Parathyroid adenoma (tissue), 2 donors: ENCODE measurements at regions not wholly inside any gene's neighbourhood (a gene's known extent, or its start where the extent isn't known, plus 50 kb on each side); places are given as distances from the start of the nearest gene placed in this dataset.

Experiments
- H2AFZ ChIP-seq: fragments of 300-600 bp; sonication (generic); one replicate; pipeline ENCODE4 v1.7.0; 2017; ENCODE audit warnings: antibody characterized with exemption, mild to moderate bottlenecking
- H3K27ac ChIP-seq: fragments of 300-600 bp; sonication (generic); one replicate; pipeline ENCODE4 v1.7.0; 2017
- H3K27me3 ChIP-seq: fragments of 300-600 bp; sonication (generic); one replicate; pipeline ENCODE4 v1.7.0; 2017; ENCODE audit warnings: low read length; ENCODE audit not compliant: control insufficient read depth, insufficient read depth
- H3K36me3 ChIP-seq: fragments of 300-600 bp; sonication (generic); one replicate; pipeline ENCODE4 v1.7.0; 2017; ENCODE audit warnings: low read length; ENCODE audit not compliant: control insufficient read depth, insufficient read depth
- H3K4me1 ChIP-seq: fragments of 300-600 bp; sonication (generic); one replicate; pipeline ENCODE4 v1.7.0; 2017; ENCODE audit warnings: control low read depth
- H3K4me2 ChIP-seq: fragments of 300-600 bp; sonication (generic); one replicate; pipeline ENCODE4 v1.7.0; 2017; ENCODE audit warnings: low read length
- H3K4me3 ChIP-seq: fragments of 300-600 bp; sonication (generic); one replicate; pipeline ENCODE4 v1.7.0; 2017; ENCODE audit warnings: low read depth, low read length
- H3K79me2 ChIP-seq: fragments of 300-600 bp; sonication (generic); one replicate; pipeline ENCODE4 v1.7.0; 2017; ENCODE audit warnings: control low read depth
- H3K9ac ChIP-seq: fragments of 300-600 bp; sonication (generic); one replicate; pipeline ENCODE4 v1.7.0; 2017; ENCODE audit warnings: mild to moderate bottlenecking
- H3K9me3 ChIP-seq: fragments of 300-600 bp; sonication (generic); one replicate; pipeline ENCODE4 v1.7.0; 2017; ENCODE audit warnings: low read length; ENCODE audit not compliant: control insufficient read depth
- CTCF ChIP-seq: fragments of 300-600 bp; sonication (generic); IDR thresholded peaks from one replicate; pipeline ENCODE4 v1.7.0; 2017; ENCODE audit warnings: antibody characterized with exemption, mild to moderate bottlenecking
- donor health status: primary hyperparathyroidism.

GRCh38 chr1:195065437-195065836, 1542.8 kb downstream of the KCNT2 start:
- no peak overlapping the region for H2AFZ ChIP-seq
- no peaks in the 10 kb centered on the region for H3K4me1 ChIP-seq
- H3K4me3 ChIP-seq, result no peak overlapping the region
- H3K79me2 ChIP-seq, result no peaks in the 10 kb centered on the region
- no peak for TF ChIP-seq CTCF
- H3K27me3 ChIP-seq, result no peaks in the 10 kb centered on the region
- no peaks in the 10 kb centered on the region for H3K36me3 ChIP-seq
- H3K9ac ChIP-seq, result no peak overlapping the region
- H3K4me2 ChIP-seq, result no peak overlapping the region
- no peaks in the 10 kb centered on the region for H3K9me3 ChIP-seq
- no peak overlapping the region for H3K27ac ChIP-seq

GRCh38 chr1:195064358-195064757, 1543.9 kb downstream of the KCNT2 start:
- H2AFZ ChIP-seq, result no peak overlapping the region
- H3K36me3 ChIP-seq, result no peaks in the 10 kb centered on the region
- H3K9ac ChIP-seq, result no peak overlapping the region
- no peaks in the 10 kb centered on the region for H3K4me1 ChIP-seq
- H3K79me2 ChIP-seq, result no peaks in the 10 kb centered on the region
- no peak for TF ChIP-seq CTCF
- H3K9me3 ChIP-seq, result no peaks in the 10 kb centered on the region
- no peaks in the 10 kb centered on the region for H3K27me3 ChIP-seq
- no peak overlapping the region for H3K4me2 ChIP-seq
- H3K4me3 ChIP-seq, result no peak overlapping the region
- H3K27ac ChIP-seq, result no peak overlapping the region

GRCh38 chr1:195054217-195054687, 1554.0 kb downstream of the KCNT2 start:
- Histone ChIP-seq H3K36me3 (no peaks in the 10 kb centered on the region), H3K4me3 (no peak overlapping the region), H2AFZ (no peak overlapping the region), H3K27ac (no peak overlapping the region), H3K27me3 (no peaks in the 10 kb centered on the region), H3K9me3 (no peaks in the 10 kb centered on the region), H3K4me1 (no peaks in the 10 kb centered on the region), H3K4me2 (no peak overlapping the region), H3K9ac (no peak overlapping the region), H3K79me2 (no peaks in the 10 kb centered on the region)
- no peak for TF ChIP-seq CTCF

GRCh38 chr1:195053478-195053877, 1554.8 kb downstream of the KCNT2 start:
- Histone ChIP-seq H3K4me2 (no peak overlapping the region), H3K36me3 (no peaks in the 10 kb centered on the region), H3K9ac (no peak overlapping the region), H3K27ac (no peak overlapping the region), H3K79me2 (no peaks in the 10 kb centered on the region), H3K4me1 (no peaks in the 10 kb centered on the region), H3K4me3 (no peak overlapping the region), H2AFZ (no peak overlapping the region), H3K9me3 (no peaks in the 10 kb centered on the region), H3K27me3 (no peaks in the 10 kb centered on the region)
- no peak for TF ChIP-seq CTCF

- no peak overlapping the region for H3K9ac ChIP-seq
- H3K79me2 ChIP-seq, result no peaks in the 10 kb centered on the region
- TF ChIP-seq CTCF, result no peak
- H2AFZ ChIP-seq, result no peak overlapping the region
- no peak overlapping the region for H3K27ac ChIP-seq
- H3K4me1 ChIP-seq, result no peaks in the 10 kb centered on the region
- H3K27me3 ChIP-seq, result no peaks in the 10 kb centered on the region
- H3K4me3 ChIP-seq, result no peak overlapping the region
- no peak overlapping the region for H3K4me2 ChIP-seq
- H3K9me3 ChIP-seq, result no peaks in the 10 kb centered on the region
- H3K36me3 ChIP-seq, result no peaks in the 10 kb centered on the region
Observed at GRCh38 chr1:195047772-195048171, 1560.5 kb downstream of the KCNT2 start.
